Fibroblast of lung (primary cell): ENCODE measurements at regions not wholly inside any gene's neighbourhood (a gene's known extent, or its start where the extent isn't known, plus 50 kb on each side); places are given as distances from the start of the nearest gene placed in this dataset.

Experiments
- DNase-seq, 2 donors: peaks; one replicate each; pipeline versions ENCODE4 v3.0.0 to v3.0.0-alpha.2; 2010; ENCODE audit warnings: low read depth in 2 of 2
- H2AFZ ChIP-seq: 2 replicates; pipeline ENCODE4 v1.5.1; 2012; ENCODE audit warnings: low read length, control low read depth, inconsistent platforms
- H3K27ac ChIP-seq: 2 replicates; pipeline ENCODE4 v1.5.1; 2011; ENCODE audit warnings: low read length, control low read depth; ENCODE audit not compliant: insufficient read depth
- H3K27me3 ChIP-seq: 2 replicates; pipeline ENCODE4 v1.5.1; 2011; ENCODE audit warnings: mild to moderate bottlenecking, low read length; ENCODE audit not compliant: control insufficient read depth, insufficient read depth
- H3K36me3 ChIP-seq: 2 replicates; pipeline ENCODE4 v1.5.1; 2011; ENCODE audit warnings: low read length; ENCODE audit not compliant: control insufficient read depth, insufficient read depth
- H3K4me1 ChIP-seq: 2 replicates; pipeline ENCODE4 v1.5.1; 2011; ENCODE audit warnings: low read length; ENCODE audit not compliant: control insufficient read depth, insufficient read depth; ENCODE audit errors: extremely low read depth
- H3K4me2 ChIP-seq: 2 replicates; pipeline ENCODE4 v1.5.1; 2011; ENCODE audit warnings: low read length, control low read depth; ENCODE audit not compliant: insufficient read depth; ENCODE audit errors: extremely low read depth
- H3K4me3 ChIP-seq, 4 experiments: fragments of 200-600 bp in 1 of 4; sonication (generic) in 1 of 4; replicated peaks in 1 of 4; 2 replicates each; pipeline ENCODE4 v1.5.1; 2011 to 2016; ENCODE audit warnings: low read length in 4 of 4, low read depth in 3 of 4, mild to moderate bottlenecking in 3 of 4, control low read depth in 2 of 4, inconsistent platforms in 1 of 4, mixed read lengths in 1 of 4; ENCODE audit not compliant: insufficient read depth in 1 of 4; ENCODE audit errors: control extremely low read depth in 1 of 4
- H3K79me2 ChIP-seq: 2 replicates; pipeline ENCODE4 v1.5.1; 2012; ENCODE audit warnings: mild to moderate bottlenecking, low read length, inconsistent platforms; ENCODE audit not compliant: control insufficient read depth, insufficient read depth
- H3K9ac ChIP-seq: 2 replicates; pipeline ENCODE4 v1.5.1; 2011; ENCODE audit warnings: mild to moderate bottlenecking, low read length, control low read depth; ENCODE audit not compliant: insufficient read depth
- H3K9me3 ChIP-seq: 2 replicates; pipeline ENCODE4 v1.5.1; 2012; ENCODE audit warnings: low read depth, low read length; ENCODE audit not compliant: control insufficient read depth, insufficient read depth
- H4K20me1 ChIP-seq: 2 replicates; pipeline ENCODE4 v1.5.1; 2011; ENCODE audit warnings: low read length; ENCODE audit not compliant: control insufficient read depth, insufficient read depth; ENCODE audit errors: extremely low read depth
- CTCF ChIP-seq, 2 donors: IDR thresholded peaks in 1 of 2; conservative IDR thresholded peaks in 1 of 2; 1 replicate in 1 of 2; 2 replicates in 1 of 2; pipeline ENCODE4 v1.5.1; 2011 to 2012; ENCODE audit warnings: low read length in 2 of 2, control low read depth in 1 of 2, inconsistent platforms in 1 of 2, low read depth in 1 of 2, mild to moderate bottlenecking in 1 of 2
- EZH2 ChIP-seq: IDR thresholded peaks from 2 replicates; pipeline ENCODE4 v1.5.1; 2012; ENCODE audit warnings: low read length, control low read depth, mild to moderate bottlenecking; ENCODE audit errors: missing control alignments

GRCh38 chr2:121828281-121828731 lies 72.9 kb downstream of the TSN start:
- Histone ChIP-seq H3K27ac (no peak overlapping the region), H3K36me3 (no peaks in the 10 kb centered on the region), H3K27me3 (no peaks in the 10 kb centered on the region), H3K4me3 (no peak overlapping the region), H3K9ac (no peak overlapping the region), H3K9me3 (no peaks in the 10 kb centered on the region), H3K4me1 (no peaks in the 10 kb centered on the region), H2AFZ (no peak overlapping the region), H4K20me1 (no peaks in the 10 kb centered on the region), H3K4me2 (no peak overlapping the region), H3K79me2 (no peaks in the 10 kb centered on the region)
- peak in 1 of 2 donors; percentile 56 for DNase-seq
- no peak for TF ChIP-seq EZH2
- TF ChIP-seq CTCF (conservative IDR thresholded peaks at IDR 0.05 in 1 of 2, IDR thresholded peaks at IDR 0.05 in 1 of 2; ENCODE audit: low read depth in 1 of 2, low read length in 2 of 2): no peak

- Histone ChIP-seq H2AFZ (no peak overlapping the region), H3K27me3 (no peaks in the 10 kb centered on the region), H3K4me2 (no peak overlapping the region), H3K4me3 (no peak overlapping the region), H3K79me2 (no peaks in the 10 kb centered on the region), H3K9me3 (no peaks in the 10 kb centered on the region), H3K36me3 (no peaks in the 10 kb centered on the region), H4K20me1 (no peaks in the 10 kb centered on the region), H3K4me1 (no peaks in the 10 kb centered on the region), H3K9ac (no peak overlapping the region), H3K27ac (no peak overlapping the region)
- TF ChIP-seq EZH2: no peak
- no peak for DNase-seq
These were observed 75.4 kb downstream of the TSN start for GRCh38 chr2:121830809-121831208.

- H3K4me1 ChIP-seq: no peaks in the 10 kb centered on the region
- H3K36me3 ChIP-seq: no peaks in the 10 kb centered on the region
- H3K9me3 ChIP-seq: no peaks in the 10 kb centered on the region
- no peak overlapping the region for H3K4me3 ChIP-seq
- DNase-seq: no peak
- no peak overlapping the region for H3K27ac ChIP-seq
- H3K4me2 ChIP-seq: no peak overlapping the region
- no peak overlapping the region for H3K9ac ChIP-seq
- no peaks in the 10 kb centered on the region for H3K79me2 ChIP-seq
- no peak overlapping the region for H2AFZ ChIP-seq
- peaks cover 3% of the 10 kb centered on the region for H3K27me3 ChIP-seq
- TF ChIP-seq CTCF (conservative IDR thresholded peaks at IDR 0.05 in 1 of 2, IDR thresholded peaks at IDR 0.05 in 1 of 2; ENCODE audit: low read depth in 1 of 2, low read length in 2 of 2) (no peak), EZH2 (no peak)
- H4K20me1 ChIP-seq: no peaks in the 10 kb centered on the region
These were observed 76.4 kb downstream of the TSN start for GRCh38 chr2:121831841-121832240.
